Stimulated activated CD8-positive, alpha-beta memory T cell treated with anti-CD3 and anti-CD28 coated beads, Interleukin-7, amount 100 ng/mL, for 48 hours (primary cell): ENCODE measurements at regions not wholly inside any gene's neighbourhood (a gene's known extent, or its start where the extent isn't known, plus 50 kb on each side); places are given as distances from the start of the nearest gene placed in this dataset.
"Not testable (repeated sequence)": the region's sequence is repeated elsewhere in the genome, so short reads cannot be mapped to it uniquely, and the experiment has no call there.

Experiments used
- DNase-seq, 2 donors: peaks; one replicate each; pipeline ENCODE4 v3.0.0-alpha.2; 2020; ENCODE audit warnings: low read depth in 1 of 2; ENCODE audit errors: extremely low read depth in 1 of 2

DNA sequence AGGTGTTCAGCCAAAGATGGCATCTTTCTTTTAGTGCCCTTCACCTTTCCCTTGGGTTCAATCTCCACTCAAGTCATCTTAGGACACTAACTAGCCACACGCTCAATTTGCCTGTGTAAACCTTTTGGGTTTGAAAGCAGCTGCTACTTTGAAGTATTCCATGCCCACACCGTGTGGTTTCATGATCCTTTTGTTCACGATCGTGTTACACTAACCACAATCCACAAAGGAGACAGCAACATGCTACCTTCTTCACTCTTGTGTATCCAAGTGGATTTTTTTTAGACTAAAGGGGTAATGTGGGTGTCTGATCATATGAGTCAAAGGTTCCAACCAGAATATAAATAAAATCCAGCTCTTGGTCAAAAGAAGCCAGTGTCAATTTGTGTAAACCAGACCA lies 122.7 kb upstream of the FAR2 start:
- no peak for DNase-seq

GRCh38 chr12:29029484-29029883 lies 119.6 kb upstream of the FAR2 start:
- not testable (repeated sequence) for DNase-seq

DNA sequence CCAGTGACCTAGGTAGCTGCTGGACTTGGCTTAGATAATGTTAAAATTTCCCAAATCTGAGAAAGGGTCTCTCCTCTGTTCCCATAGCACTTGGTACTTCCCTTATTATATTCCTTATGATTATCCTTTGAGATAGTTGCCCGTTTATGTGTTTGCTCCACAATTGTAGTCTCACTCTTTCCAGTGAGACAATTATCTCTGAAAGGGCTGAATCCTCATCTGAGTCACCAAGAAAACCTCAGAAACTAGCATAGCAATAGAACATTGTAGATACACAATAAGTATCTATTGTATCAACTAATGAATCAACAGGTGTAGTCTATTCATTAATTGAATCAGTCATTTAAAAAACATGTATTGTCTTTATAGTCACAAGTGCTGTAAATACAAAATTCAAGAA lies 119.1 kb upstream of the FAR2 start:
- DNase-seq: no peak

DNA sequence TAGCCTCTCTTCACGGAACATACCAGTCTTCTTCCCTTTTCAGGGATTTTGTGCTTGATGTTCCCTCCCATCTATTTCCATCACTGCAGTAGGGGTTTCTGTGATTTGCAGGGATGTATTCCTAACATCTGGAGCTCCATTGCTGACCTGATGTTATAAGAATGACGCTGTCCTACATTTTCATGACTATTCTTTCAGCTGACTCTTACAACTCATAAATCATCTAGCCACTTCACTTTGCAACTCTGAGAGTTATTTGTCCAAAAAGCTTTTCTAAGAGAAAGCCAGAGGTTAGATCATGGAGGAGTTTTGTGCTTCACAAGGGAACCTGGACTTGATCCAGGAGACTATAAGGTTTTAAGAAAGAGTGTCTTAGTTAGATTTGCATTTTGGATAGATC lies 116.6 kb upstream of the FAR2 start:
- DNase-seq: no peak

DNA sequence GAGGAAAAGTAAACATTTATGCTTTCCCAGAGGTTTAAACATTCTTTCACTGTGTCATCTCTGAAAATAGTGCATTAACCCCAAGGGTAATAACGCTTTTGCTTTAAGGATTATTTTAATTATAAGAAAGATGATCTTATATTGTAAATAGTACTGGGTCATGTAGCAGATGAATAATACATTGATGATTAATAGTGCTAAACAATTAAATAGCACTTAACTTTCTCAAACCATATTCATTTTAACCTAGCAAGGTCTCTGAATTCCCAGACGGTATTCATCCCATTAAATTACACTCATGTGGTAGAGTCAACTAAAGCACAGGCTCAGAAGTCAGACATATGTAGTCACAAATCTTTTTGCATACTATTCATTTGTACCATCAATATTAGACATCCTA lies 115.6 kb upstream of the FAR2 start:
- DNase-seq: no peak

- no peak for DNase-seq
Observed at GRCh38 chr12:29035112-29035511, 114.0 kb upstream of the FAR2 start.

DNA sequence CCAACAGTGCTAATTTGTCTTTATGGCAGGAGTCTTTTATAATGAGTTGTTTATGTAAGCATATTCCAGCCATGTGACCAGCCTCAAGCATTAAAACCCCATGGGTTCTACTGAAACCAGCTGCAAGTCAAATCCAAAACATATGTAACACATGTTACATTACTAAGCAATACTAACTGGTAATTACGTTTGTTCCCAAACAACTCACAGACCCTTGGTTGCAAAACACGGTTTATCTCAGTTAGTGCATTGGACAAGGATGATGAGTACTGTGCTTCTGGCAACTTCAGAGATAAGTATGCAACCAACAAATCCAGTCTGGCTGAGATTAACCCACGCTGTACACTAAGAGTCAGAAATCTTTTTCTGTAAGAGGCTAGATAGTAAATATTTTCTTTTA lies 110.1 kb upstream of the FAR2 start:
- no peak for DNase-seq

GRCh38 chr12:29041621-29042020 lies 107.5 kb upstream of the FAR2 start:
- DNase-seq: no peak

DNA sequence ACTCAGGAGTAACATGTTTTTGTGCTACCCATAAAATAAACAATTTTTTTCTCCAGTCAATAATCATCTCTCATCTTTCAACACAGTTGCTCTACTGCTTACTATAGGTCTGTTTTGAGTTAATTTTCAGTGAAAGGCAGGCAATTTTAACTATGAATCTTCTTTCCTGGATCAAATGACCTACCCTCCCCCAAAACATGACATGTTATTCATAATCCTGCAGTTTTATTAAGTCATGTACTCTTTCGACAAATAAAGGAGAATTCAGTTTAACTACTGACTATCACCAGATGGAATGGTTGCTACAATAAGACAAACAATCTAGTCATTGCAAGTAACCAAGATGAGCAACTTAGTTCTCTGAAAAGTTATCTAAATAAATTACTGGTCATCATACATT lies 106.0 kb upstream of the FAR2 start:
- DNase-seq: no peak

DNA sequence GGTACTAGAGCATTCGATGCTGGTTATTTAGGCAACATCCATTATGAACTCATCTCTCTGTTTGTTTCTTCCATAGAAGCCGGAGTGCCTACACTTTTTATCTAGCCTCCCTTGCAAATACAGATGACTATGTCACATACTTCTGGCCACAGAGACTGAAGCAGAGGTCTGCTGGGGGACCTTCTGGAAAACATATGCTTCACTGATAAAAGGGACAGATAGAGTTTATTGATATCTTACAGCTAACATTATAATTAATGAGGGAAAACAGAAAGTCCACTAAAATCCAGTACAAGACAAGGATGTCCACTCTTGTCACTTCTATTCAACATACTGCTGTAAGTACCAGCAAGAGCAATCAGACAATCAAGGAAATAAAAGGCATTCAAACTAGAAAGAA lies 104.3 kb upstream of the FAR2 start:
- no peak for DNase-seq

DNA sequence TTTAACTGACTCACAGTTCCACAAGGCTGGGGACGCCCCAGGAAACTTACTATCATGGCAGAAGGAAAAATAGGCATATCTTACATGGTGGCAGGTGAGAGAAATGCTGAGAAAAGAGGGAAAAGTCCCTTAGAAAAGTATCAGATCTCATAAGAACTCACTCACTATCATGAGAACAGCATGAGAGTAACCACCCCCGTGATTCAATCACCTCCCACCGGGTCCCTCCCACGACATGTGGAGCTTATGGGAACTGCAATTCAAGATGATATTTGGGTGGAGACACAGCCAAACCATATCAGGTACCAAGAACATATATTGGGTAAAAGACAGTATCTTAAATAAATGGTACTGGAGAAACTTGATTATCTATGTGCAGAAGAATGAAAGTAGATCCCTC lies 100.3 kb upstream of the FAR2 start:
- no peak for DNase-seq

GRCh38 chr12:29050503-29050902 lies 98.6 kb upstream of the FAR2 start:
- no peak for DNase-seq

GRCh38 chr12:29051221-29051620 lies 97.9 kb upstream of the FAR2 start:
- DNase-seq: no peak

DNA sequence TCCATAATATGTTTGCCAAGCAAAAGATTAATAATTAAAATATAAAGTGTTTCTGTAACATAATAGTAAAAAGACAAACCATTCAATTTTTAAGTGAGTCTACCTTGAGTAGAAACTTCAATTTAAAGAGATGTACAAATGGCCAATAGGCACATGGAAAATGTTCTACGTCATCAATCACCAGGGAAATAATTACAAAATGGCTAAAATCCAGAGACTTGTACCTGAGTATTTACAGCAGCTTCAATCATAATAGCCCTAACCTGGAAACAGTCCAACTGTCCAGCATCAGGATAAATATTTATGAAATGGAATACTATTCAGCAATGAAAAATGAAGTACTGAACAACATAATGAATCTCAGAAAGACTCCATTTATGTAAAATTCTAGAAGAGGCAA lies 95.5 kb upstream of the FAR2 start:
- DNase-seq: no peak

DNA sequence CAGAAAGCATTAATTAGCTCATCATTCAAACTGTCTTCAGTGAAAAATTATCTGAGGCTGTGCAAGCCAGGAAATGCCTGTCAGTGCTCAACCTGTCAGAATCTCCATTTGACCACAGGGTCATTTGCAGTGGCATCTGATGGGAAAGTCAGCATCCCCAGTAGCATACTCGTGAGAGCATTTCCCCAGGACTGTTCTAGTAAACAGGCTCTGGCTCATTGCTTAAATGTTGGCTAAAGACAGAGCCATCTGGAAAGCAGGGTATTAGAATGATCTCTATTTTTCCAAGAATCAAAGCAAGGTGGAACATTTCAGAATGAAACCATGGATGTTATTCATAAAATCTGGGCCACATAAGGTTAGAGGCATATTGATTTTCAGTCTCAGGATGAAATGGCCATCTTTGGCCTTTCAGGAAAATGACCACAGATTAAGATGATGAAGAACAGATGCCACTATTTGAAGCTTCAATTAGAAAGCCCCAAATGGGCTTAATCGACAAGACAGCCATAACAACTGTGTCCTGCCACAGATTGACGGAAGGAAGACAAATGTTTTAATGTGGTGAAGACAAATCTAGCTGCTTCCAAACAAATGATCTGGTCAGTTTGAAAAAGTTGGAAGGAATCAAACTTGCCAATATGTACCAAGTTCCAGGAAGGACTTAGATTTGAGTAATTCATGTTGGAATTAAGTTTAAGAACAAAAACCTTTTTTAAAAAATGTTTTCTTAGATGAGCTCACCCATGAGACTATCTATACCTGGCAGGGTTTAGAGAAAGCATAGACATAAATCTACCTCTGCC lies 94.0 kb upstream of the FAR2 start:
- DNase-seq: no peak

GRCh38 chr12:29066011-29066588 lies 83.0 kb upstream of the FAR2 start:
- no peak for DNase-seq

DNA sequence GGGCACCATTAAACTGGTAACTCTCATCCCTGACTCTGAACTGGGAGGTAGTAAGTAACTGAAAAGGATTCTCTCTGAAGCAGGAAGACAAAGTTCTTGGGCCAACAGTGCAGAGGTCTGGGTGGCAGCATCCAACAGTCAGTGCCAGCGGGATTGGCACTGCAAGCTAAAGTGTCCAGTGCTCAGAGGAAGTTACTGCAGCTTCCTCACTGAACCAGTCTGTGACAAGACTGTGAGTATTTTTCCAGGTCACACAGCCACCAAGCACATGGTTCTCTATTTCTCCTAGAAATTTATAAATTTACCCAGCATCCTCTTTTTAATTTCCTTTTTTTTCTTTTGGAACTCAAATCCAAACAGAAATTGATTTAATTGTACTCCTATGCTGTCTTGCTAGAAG lies 81.6 kb upstream of the FAR2 start:
- no peak for DNase-seq

DNA sequence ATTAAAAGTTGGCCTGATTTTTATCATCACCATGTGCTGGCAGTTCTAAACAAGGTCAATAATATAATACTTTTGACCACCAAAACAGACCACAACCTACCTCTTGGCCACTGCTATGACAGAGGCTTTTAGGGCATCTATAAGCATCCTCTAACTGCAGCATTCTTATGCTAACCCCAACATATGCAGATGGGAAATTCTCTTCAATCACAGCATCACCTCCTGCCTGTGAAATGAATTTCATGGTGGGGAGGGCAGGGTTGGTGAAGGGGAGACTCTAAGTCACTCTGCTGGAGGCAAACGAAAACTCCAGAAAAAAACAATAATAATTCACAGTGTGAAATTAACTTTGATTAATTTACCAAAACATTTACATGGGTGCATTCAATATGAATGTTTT lies 78.8 kb upstream of the FAR2 start:
- no peak for DNase-seq

DNA sequence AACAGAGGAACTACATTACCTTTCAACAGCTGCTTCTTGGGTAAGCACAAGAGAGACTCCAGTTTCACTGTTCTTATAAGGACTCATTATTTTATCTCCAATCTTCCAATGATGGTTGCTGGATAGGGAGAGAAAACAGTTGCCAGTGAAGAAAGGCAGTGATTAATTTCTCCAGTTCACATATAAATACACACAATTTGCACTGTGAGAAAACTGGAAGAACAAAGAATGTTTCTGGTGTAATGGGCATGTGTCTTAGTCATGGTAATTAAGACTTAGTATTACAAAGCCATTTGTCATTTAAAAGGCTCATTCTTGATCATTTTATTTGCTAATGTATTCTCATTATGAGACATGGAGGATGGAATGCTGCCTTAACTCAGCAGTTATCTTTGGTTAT lies 78.0 kb upstream of the FAR2 start:
- DNase-seq: no peak

DNA sequence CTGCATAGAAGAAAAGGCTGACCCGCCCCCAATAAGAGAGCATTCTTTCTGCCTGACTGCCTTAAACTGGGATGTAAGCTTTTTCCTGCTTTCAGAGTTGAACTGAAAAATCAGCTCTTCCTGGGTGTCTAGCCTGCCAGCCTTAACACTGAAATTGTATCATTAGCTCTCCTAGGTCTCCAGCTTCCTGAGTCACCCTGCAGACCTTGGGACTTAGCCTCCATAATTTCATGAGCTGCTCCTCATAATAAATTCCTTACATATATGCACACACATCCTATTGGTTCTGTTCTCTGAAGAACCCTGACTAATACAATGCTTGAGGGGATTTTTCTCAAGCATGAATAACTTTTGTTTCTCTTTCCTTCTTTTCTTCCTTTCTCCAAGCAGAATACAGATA lies 76.4 kb upstream of the FAR2 start:
- no peak for DNase-seq

DNA sequence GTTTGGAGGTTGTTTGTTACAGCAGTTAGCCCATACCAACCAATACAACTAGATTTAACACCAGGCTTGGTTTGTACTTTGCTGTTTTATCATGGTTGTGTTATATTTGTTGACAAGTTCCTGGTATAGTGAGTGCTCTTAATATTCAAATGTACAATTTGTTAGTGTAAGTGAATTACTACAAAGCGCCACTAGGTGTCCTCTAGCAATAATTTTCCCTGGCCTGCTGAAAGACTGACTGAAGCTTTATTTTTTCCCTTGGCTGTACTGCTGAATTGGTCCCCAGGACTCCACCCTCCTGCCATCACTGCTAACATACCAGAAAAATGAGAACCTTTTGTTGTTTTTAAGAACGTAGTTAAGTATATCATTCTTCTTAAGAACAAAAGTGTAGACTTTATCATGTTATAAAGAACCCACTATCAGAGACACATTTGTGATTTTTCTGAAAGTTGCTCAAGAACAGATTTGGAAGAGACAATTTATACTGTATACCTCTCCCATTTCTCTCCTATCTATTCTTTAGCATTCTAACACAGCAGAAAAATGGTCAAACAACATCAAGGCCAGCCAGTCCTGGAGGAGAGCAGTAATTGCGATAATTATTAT lies 75.3 kb upstream of the FAR2 start:
- DNase-seq: no peak

DNA sequence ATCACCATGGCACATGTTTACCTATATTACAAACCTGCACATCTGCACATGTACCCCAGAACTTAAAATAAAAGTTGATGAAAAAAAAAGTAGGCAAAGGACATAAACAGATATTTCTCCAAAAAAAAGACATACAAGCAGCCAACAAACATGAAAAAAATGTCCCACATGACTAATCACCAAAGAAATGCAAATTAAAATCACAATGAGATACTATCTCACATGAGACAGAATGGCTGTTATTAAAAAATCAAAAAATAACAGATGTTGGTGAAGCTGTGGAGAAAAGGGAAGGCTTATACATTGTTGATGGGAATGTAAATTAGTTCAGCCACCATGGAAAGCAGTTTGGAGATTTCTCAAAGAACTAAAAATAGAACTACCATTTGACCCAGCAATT lies 68.0 kb upstream of the FAR2 start:
- DNase-seq: no peak
